ENCODE measurements at regions not wholly inside any gene's neighbourhood (a gene's known extent, or its start where the extent isn't known, plus 50 kb on each side); places are given as distances from the start of the nearest gene placed in this dataset.

DNA sequence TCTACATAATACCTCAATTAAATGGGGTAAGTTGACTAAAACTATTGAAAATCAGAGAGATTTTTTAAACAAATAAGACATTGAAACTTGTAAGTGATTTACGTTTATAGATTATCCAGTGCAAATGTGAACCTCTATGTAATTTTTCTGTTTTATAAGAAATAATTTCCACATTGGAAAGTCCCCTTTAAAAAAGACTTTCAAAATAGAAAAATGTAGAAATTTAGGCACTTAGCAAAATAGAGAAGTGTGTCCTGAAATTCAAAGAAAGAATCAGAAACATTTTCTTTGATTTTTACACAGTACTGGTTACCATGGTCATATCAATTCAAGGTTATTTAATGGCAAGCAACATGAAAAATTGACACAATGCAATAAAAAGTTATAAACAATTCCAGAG, 290.9 kb upstream of the GPR149 start:
- no peak overlapping the region for H2AFZ ChIP-seq (ENCODE audit: low read length)
- H3K4me1 ChIP-seq (ENCODE audit: insufficient read depth, low read length), result no peaks in the 10 kb centered on the region
- DNase-seq (ENCODE audit: insufficient read length, low spot score, missing footprints), result no peak
- no peaks in the 10 kb centered on the region for H3K9me3 ChIP-seq (ENCODE audit: low read depth, low read length)
- no peaks in the 10 kb centered on the region for H3K27me3 ChIP-seq (ENCODE audit: insufficient read depth, low read length)
- H3K36me3 ChIP-seq (ENCODE audit: insufficient read depth, low read length), result no peaks in the 10 kb centered on the region
- no peaks in the 10 kb centered on the region for H4K20me1 ChIP-seq (ENCODE audit: insufficient read depth, low read length)
- no peak overlapping the region for H3K27ac ChIP-seq (ENCODE audit: low read depth, low read length)
- H3K4me3 ChIP-seq (ENCODE audit: insufficient read depth, low read length), result no peak overlapping the region
- TF ChIP-seq, protein P1, sequence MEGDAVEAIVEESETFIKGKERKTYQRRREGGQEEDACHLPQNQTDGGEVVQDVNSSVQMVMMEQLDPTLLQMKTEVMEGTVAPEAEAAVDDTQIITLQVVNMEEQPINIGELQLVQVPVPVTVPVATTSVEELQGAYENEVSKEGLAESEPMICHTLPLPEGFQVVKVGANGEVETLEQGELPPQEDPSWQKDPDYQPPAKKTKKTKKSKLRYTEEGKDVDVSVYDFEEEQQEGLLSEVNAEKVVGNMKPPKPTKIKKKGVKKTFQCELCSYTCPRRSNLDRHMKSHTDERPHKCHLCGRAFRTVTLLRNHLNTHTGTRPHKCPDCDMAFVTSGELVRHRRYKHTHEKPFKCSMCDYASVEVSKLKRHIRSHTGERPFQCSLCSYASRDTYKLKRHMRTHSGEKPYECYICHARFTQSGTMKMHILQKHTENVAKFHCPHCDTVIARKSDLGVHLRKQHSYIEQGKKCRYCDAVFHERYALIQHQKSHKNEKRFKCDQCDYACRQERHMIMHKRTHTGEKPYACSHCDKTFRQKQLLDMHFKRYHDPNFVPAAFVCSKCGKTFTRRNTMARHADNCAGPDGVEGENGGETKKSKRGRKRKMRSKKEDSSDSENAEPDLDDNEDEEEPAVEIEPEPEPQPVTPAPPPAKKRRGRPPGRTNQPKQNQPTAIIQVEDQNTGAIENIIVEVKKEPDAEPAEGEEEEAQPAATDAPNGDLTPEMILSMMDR (IDR thresholded peaks at IDR 0.05; ENCODE audit: extremely low read depth, low read depth, low read length), result no peak
- no peaks in the 10 kb centered on the region for H3K79me2 ChIP-seq (ENCODE audit: insufficient read depth, low read length)
- H3K4me2 ChIP-seq (ENCODE audit: insufficient read depth, low read length), result no peak overlapping the region

GRCh38 chr3:154718053-154718452, 288.1 kb upstream of the GPR149 start:
- Histone ChIP-seq H3K4me2 (ENCODE audit: insufficient read depth, low read length) (no peak overlapping the region), H4K20me1 (ENCODE audit: insufficient read depth, low read length) (no peaks in the 10 kb centered on the region), H3K27me3 (ENCODE audit: insufficient read depth, low read length) (no peaks in the 10 kb centered on the region), H3K27ac (ENCODE audit: low read depth, low read length) (no peak overlapping the region), H2AFZ (ENCODE audit: low read length) (no peak overlapping the region), H3K9me3 (ENCODE audit: low read depth, low read length) (no peaks in the 10 kb centered on the region), H3K36me3 (ENCODE audit: insufficient read depth, low read length) (no peaks in the 10 kb centered on the region), H3K79me2 (ENCODE audit: insufficient read depth, low read length) (no peaks in the 10 kb centered on the region), H3K4me3 (ENCODE audit: insufficient read depth, low read length) (no peak overlapping the region), H3K4me1 (ENCODE audit: insufficient read depth, low read length) (no peaks in the 10 kb centered on the region)
- TF ChIP-seq, protein P1 (IDR thresholded peaks at IDR 0.05; ENCODE audit: extremely low read depth, low read depth, low read length), result no peak
- no peak for DNase-seq (ENCODE audit: insufficient read length, low spot score, missing footprints)

GRCh38 chr3:154716170-154716569, 286.2 kb upstream of the GPR149 start:
- no peaks in the 10 kb centered on the region for H3K9me3 ChIP-seq (ENCODE audit: low read depth, low read length)
- H3K4me3 ChIP-seq (ENCODE audit: insufficient read depth, low read length), result no peak overlapping the region

DNA sequence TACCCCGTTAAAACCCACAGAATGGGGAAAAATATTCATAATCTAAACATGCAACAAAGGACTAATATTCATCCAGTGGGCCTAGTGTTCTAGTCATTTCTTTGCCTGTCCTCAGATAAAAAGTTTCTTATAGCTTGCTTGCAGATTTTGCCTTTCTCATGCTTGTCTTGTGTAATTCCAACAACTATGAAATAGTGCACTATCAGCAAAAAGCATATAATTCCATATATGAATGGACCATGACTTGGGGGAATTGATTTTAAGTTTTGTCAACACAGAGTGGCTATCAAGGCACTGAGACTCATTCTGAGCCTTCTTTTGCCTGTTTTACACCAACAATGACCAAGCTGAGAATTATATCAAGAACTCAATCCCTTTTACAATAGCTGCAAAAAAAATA, 278.6 kb upstream of the GPR149 start:
- Histone ChIP-seq H2AFZ (ENCODE audit: low read length) (no peak overlapping the region), H3K36me3 (ENCODE audit: insufficient read depth, low read length) (no peaks in the 10 kb centered on the region), H3K4me1 (ENCODE audit: insufficient read depth, low read length) (no peaks in the 10 kb centered on the region), H3K79me2 (ENCODE audit: insufficient read depth, low read length) (no peaks in the 10 kb centered on the region), H3K4me3 (ENCODE audit: insufficient read depth, low read length) (no peak overlapping the region), H3K27ac (ENCODE audit: low read depth, low read length) (no peak overlapping the region), H3K27me3 (ENCODE audit: insufficient read depth, low read length) (no peaks in the 10 kb centered on the region), H3K4me2 (ENCODE audit: insufficient read depth, low read length) (no peak overlapping the region), H3K9me3 (ENCODE audit: low read depth, low read length) (no peaks in the 10 kb centered on the region), H4K20me1 (ENCODE audit: insufficient read depth, low read length) (no peaks in the 10 kb centered on the region)
- DNase-seq (ENCODE audit: insufficient read length, low spot score, missing footprints), result no peak
- TF ChIP-seq, protein P1 (IDR thresholded peaks at IDR 0.05; ENCODE audit: extremely low read depth, low read depth, low read length), result no peak

More at GRCh38 chr3:154716170-154716569, 286.2 kb upstream of the GPR149 start:
- Histone ChIP-seq H2AFZ (ENCODE audit: low read length) (no peak overlapping the region), H3K27me3 (ENCODE audit: insufficient read depth, low read length) (no peaks in the 10 kb centered on the region), H3K4me2 (ENCODE audit: insufficient read depth, low read length) (no peak overlapping the region), H4K20me1 (ENCODE audit: insufficient read depth, low read length) (no peaks in the 10 kb centered on the region), H3K4me1 (ENCODE audit: insufficient read depth, low read length) (no peaks in the 10 kb centered on the region), H3K36me3 (ENCODE audit: insufficient read depth, low read length) (no peaks in the 10 kb centered on the region), H3K79me2 (ENCODE audit: insufficient read depth, low read length) (no peaks in the 10 kb centered on the region), H3K27ac (ENCODE audit: low read depth, low read length) (no peak overlapping the region)
- no peak for DNase-seq (ENCODE audit: insufficient read length, low spot score, missing footprints)
- TF ChIP-seq, protein P1 (IDR thresholded peaks at IDR 0.05; ENCODE audit: extremely low read depth, low read depth, low read length), result no peak
